ENCODE measurements at regions not wholly inside any gene's neighbourhood (a gene's known extent, or its start where the extent isn't known, plus 50 kb on each side); places are given as distances from the start of the nearest gene placed in this dataset.

- TF ChIP-seq CTCF (IDR thresholded peaks at IDR 0.05; ENCODE audit: insufficient read depth, low read length) (no peak), REST (IDR thresholded peaks at IDR 0.05; ENCODE audit: insufficient replicate concordance, low read depth) (no peak)
These were observed 173.9 kb downstream of the ANAPC1 start for GRCh38 chr2:111710085-111710484.
